Left ventricle myocardium inferior (tissue), 1 donor: ENCODE measurements at regions not wholly inside any gene's neighbourhood (a gene's known extent, or its start where the extent isn't known, plus 50 kb on each side); places are given as distances from the start of the nearest gene placed in this dataset.
A peak's percentile ranks its signal among the peaks of the same experiment; 100 is the strongest.

Source experiments
- DNase-seq: peaks from one replicate; pipeline ENCODE4 v3.0.0-alpha.2; 2020
- H3K27ac ChIP-seq: fragments of 200-600 bp; replicated peaks from 2 replicates; pipeline ENCODE4 v1.8.0; 2021
- H3K27me3 ChIP-seq: fragments of 200-600 bp; 2 replicates; pipeline ENCODE4 v1.8.0; 2021; ENCODE audit warnings: low read depth
- H3K36me3 ChIP-seq: fragments of 200-600 bp; 2 replicates; pipeline ENCODE4 v1.8.0; 2021
- H3K4me1 ChIP-seq: fragments of 200-600 bp; 2 replicates; pipeline ENCODE4 v1.8.0; 2021
- H3K4me3 ChIP-seq: fragments of 200-600 bp; 2 replicates; pipeline ENCODE4 v1.8.0; 2021; ENCODE audit warnings: mild to moderate bottlenecking, moderate library complexity
- H3K9me3 ChIP-seq: fragments of 200-600 bp; replicated peaks from 2 replicates; pipeline ENCODE4 v1.8.0; 2021
- CTCF ChIP-seq: fragments of 200-600 bp; IDR thresholded peaks from 2 replicates; pipeline ENCODE4 v1.8.0; 2021; ENCODE audit warnings: antibody characterized with exemption, mild to moderate bottlenecking, borderline replicate concordance
- intact Hi-C: fragments of 100-400 bp; cut with micrococcal nuclease; formaldehyde crosslinking; loops from one replicate; pipeline ENCODE4 v1.11.0; 2022
- donor health status: DM: no; HTN: yes; CAD: no; lungs with severe emphysema.

GRCh38 chr6:56756219-56756789 is 113.6 kb upstream of the DST start:
- Histone ChIP-seq H3K9me3 (no peaks in the 10 kb centered on the region), H3K4me1 (peaks cover 85% of the 10 kb centered on the region), H3K27ac (peak overlapping the region; percentile 55), H3K27me3 (no peaks in the 10 kb centered on the region), H3K4me3 (no peak overlapping the region), H3K36me3 (no peaks in the 10 kb centered on the region)
- intact Hi-C loops: no loop called here
- DNase-seq: no peak
- TF ChIP-seq CTCF: no peak

- no peak for TF ChIP-seq CTCF
- Histone ChIP-seq H3K9me3 (no peaks in the 10 kb centered on the region), H3K4me1 (peaks cover 98% of the 10 kb centered on the region), H3K36me3 (no peaks in the 10 kb centered on the region), H3K27ac (peak overlapping the region; percentile 55), H3K4me3 (no peak overlapping the region), H3K27me3 (no peaks in the 10 kb centered on the region)
- intact Hi-C loops: no loop called here
- no peak for DNase-seq
These were observed 112.4 kb upstream of the DST start for GRCh38 chr6:56755040-56755439.

GRCh38 chr6:56753811-56754210 is 111.1 kb upstream of the DST start:
- no peak for DNase-seq
- intact Hi-C loops: no loop called here
- Histone ChIP-seq H3K36me3 (no peaks in the 10 kb centered on the region), H3K4me1 (peaks cover 99% of the 10 kb centered on the region), H3K4me3 (no peak overlapping the region), H3K27ac (peak overlapping the region; percentile 55), H3K27me3 (no peaks in the 10 kb centered on the region), H3K9me3 (no peaks in the 10 kb centered on the region)
- TF ChIP-seq CTCF: no peak

- intact Hi-C loops: no loop called here
- H3K27me3 ChIP-seq: no peaks in the 10 kb centered on the region
- DNase-seq: no peak
- H3K4me1 ChIP-seq: peaks cover 96% of the 10 kb centered on the region
- H3K4me3 ChIP-seq: no peak overlapping the region
- H3K27ac ChIP-seq: peak overlapping the region; percentile 55
- H3K9me3 ChIP-seq: no peaks in the 10 kb centered on the region
- no peak for TF ChIP-seq CTCF
- H3K36me3 ChIP-seq: no peaks in the 10 kb centered on the region
These were observed 109.8 kb upstream of the DST start for GRCh38 chr6:56752534-56752933.

- TF ChIP-seq CTCF: no peak
- Histone ChIP-seq H3K9me3 (no peaks in the 10 kb centered on the region), H3K27ac (no peak overlapping the region), H3K27me3 (no peaks in the 10 kb centered on the region), H3K4me1 (peaks cover 96% of the 10 kb centered on the region), H3K4me3 (no peak overlapping the region), H3K36me3 (no peaks in the 10 kb centered on the region)
- no peak for DNase-seq
- intact Hi-C loops: no loop called here
These were observed 109.3 kb upstream of the DST start for GRCh38 chr6:56752009-56752408.

- intact Hi-C loops: no loop called here
- Histone ChIP-seq H3K4me1 (peaks cover 96% of the 10 kb centered on the region), H3K27ac (no peak overlapping the region), H3K4me3 (no peak overlapping the region), H3K9me3 (no peaks in the 10 kb centered on the region), H3K36me3 (no peaks in the 10 kb centered on the region), H3K27me3 (no peaks in the 10 kb centered on the region)
- DNase-seq: no peak
- no peak for TF ChIP-seq CTCF
These were observed 108.9 kb upstream of the DST start for GRCh38 chr6:56751604-56752003.
